PC-9 (cell line): ENCODE measurements at regions not wholly inside any gene's neighbourhood (a gene's known extent, or its start where the extent isn't known, plus 50 kb on each side); places are given as distances from the start of the nearest gene placed in this dataset.
A peak's percentile ranks its signal among the peaks of the same experiment; 100 is the strongest.

Experiments
- BruUV-seq: library from RNA; stranded (reverse); fragments of 400-500 nt; replicated peaks from 2 replicates; lab custom pipeline; 2021; lab: Mats Ljungman, UMichigan
- CTCF ChIA-PET: fragments of 300-600 bp; sonication (Branson Sonifier 250); formaldehyde crosslinking; loops from one replicate; lab custom pipeline; 2022; ENCODE audit warnings: antibody characterized with exemption; lab: Charles Lee
- POLR2A ChIA-PET: fragments of 300-600 bp; sonication (Branson Sonifier 250); formaldehyde crosslinking; loops from one replicate; lab custom pipeline; 2022; ENCODE audit warnings: antibody characterized with exemption; ENCODE audit not compliant: unreplicated experiment; lab: Charles Lee
- DNase-seq, 2 experiments: peaks; one replicate each; pipeline versions ENCODE4 v3.0.0 to v3.0.0-alpha.2; 2015 to 2022; ENCODE audit warnings: mixed read lengths in 1 of 2
- H2AFZ ChIP-seq: fragments of 200-600 bp; sonication (generic); 2 replicates; pipeline ENCODE4 v1.8.1; 2017; ENCODE audit warnings: antibody characterized with exemption
- H3F3A ChIP-seq: fragments of 200-600 bp; sonication (generic); 2 replicates; pipeline ENCODE4 v1.8.1; 2017; ENCODE audit warnings: antibody characterized with exemption, mild to moderate bottlenecking, low read depth; ENCODE audit not compliant: insufficient read depth
- H3K27ac ChIP-seq: fragments of 200-600 bp; sonication (generic); 2 replicates; pipeline ENCODE4 v1.6.1; 2016; ENCODE audit warnings: mixed run types
- H3K27me3 ChIP-seq: fragments of 200-600 bp; sonication (generic); 2 replicates; pipeline ENCODE4 v1.6.1; 2016; ENCODE audit warnings: low read depth, mixed run types; ENCODE audit not compliant: insufficient read depth
- H3K36me3 ChIP-seq: fragments of 200-600 bp; sonication (generic); 2 replicates; pipeline ENCODE4 v1.6.1; 2016; ENCODE audit warnings: low read depth, mixed run types
- H3K4me1 ChIP-seq: fragments of 200-600 bp; sonication (generic); replicated peaks from 2 replicates; pipeline ENCODE4 v1.6.1; 2016; ENCODE audit warnings: mixed run types; ENCODE audit not compliant: insufficient read depth
- H3K4me2 ChIP-seq: fragments of 200-600 bp; sonication (generic); 2 replicates; pipeline ENCODE4 v1.6.1; 2017; ENCODE audit warnings: mixed run types
- H3K4me3 ChIP-seq: fragments of 200-600 bp; sonication (generic); 2 replicates; pipeline ENCODE4 v1.6.1; 2016; ENCODE audit warnings: mixed run types
- H3K79me2 ChIP-seq: fragments of 200-600 bp; sonication (generic); 2 replicates; pipeline ENCODE4 v1.6.1; 2017; ENCODE audit warnings: low read depth, mixed run types
- H3K9me2 ChIP-seq: fragments of 200-600 bp; sonication (generic); 2 replicates; pipeline ENCODE4 v1.8.1; 2017; ENCODE audit warnings: mild to moderate bottlenecking; ENCODE audit not compliant: insufficient read depth
- H3K9me3 ChIP-seq: fragments of 200-600 bp; sonication (generic); 2 replicates; pipeline ENCODE4 v1.8.1; 2016; ENCODE audit warnings: low read depth; ENCODE audit not compliant: insufficient read depth
- H4K20me1 ChIP-seq: fragments of 200-600 bp; sonication (generic); 2 replicates; pipeline ENCODE4 v1.8.1; 2017; ENCODE audit not compliant: insufficient read depth
- EZH2 ChIP-seq: fragments of 200-600 bp; sonication (generic); IDR thresholded peaks from 2 replicates; pipeline ENCODE4 v1.8.0; 2017; ENCODE audit warnings: antibody characterized with exemption, low read depth
- intact Hi-C: fragments of 100-400 bp; cut with micrococcal nuclease; formaldehyde crosslinking; loops from one replicate; pipeline ENCODE4 v1.10.0; 2022; ENCODE audit not compliant: unreplicated experiment
- TF ChIP-seq, protein P1 (sequence below): fragments of 200-600 bp; sonication (generic); conservative IDR thresholded peaks from 2 replicates; pipeline ENCODE4 v1.6.1; 2017; ENCODE audit warnings: mixed run types, antibody characterized with exemption, mild to moderate bottlenecking, moderate library complexity

- no TSS peak for BruUV-seq
These were observed 374.5 kb downstream of the RPS6KC1 start for GRCh38 chr1:213425376-213426030.

DNA sequence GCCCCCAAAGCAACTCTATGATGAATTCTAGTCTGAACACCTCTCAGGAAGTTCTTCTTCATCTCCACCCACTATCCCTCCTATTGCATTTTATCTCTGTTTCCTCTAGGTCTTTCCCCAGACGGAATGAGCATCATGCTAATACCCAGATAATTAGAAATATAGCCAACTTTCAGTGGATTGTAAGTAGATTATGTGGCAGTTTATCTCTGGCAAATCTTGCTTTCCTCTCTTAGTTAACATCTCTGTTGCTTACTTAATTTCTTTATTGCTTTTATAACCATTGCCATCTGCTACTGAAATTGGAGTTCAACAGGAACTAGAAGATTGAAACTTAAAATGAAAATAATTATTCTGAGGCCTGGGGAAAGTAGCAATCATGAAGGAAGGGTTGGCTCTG, 378.6 kb downstream of the RPS6KC1 start:
- H3K9me3 ChIP-seq: peaks cover 6% of the 10 kb centered on the region; the same call in 1 of the 2 replicates
- no peak overlapping the region for H3K4me3 ChIP-seq
- H3K27me3 ChIP-seq: no peaks in the 10 kb centered on the region
- H3K4me2 ChIP-seq: no peak overlapping the region
- ChIA-PET CTCF (no interaction called here), POLR2A (no interaction called here)
- H3K27ac ChIP-seq: no peak overlapping the region
- TF ChIP-seq, protein P1, sequence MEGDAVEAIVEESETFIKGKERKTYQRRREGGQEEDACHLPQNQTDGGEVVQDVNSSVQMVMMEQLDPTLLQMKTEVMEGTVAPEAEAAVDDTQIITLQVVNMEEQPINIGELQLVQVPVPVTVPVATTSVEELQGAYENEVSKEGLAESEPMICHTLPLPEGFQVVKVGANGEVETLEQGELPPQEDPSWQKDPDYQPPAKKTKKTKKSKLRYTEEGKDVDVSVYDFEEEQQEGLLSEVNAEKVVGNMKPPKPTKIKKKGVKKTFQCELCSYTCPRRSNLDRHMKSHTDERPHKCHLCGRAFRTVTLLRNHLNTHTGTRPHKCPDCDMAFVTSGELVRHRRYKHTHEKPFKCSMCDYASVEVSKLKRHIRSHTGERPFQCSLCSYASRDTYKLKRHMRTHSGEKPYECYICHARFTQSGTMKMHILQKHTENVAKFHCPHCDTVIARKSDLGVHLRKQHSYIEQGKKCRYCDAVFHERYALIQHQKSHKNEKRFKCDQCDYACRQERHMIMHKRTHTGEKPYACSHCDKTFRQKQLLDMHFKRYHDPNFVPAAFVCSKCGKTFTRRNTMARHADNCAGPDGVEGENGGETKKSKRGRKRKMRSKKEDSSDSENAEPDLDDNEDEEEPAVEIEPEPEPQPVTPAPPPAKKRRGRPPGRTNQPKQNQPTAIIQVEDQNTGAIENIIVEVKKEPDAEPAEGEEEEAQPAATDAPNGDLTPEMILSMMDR: no peak
- TF ChIP-seq EZH2: no peak
- intact Hi-C loops: no loop called here
- H3K4me1 ChIP-seq: no peaks in the 10 kb centered on the region
- H3K36me3 ChIP-seq: no peaks in the 10 kb centered on the region
- H2AFZ ChIP-seq: no peak overlapping the region
- H4K20me1 ChIP-seq: no peaks in the 10 kb centered on the region
- no peaks in the 10 kb centered on the region for H3K79me2 ChIP-seq
- BruUV-seq: no TSS peak
- H3K9me2 ChIP-seq: no peaks in the 10 kb centered on the region
- DNase-seq: no peak
- no peaks in the 10 kb centered on the region for H3F3A ChIP-seq

More at GRCh38 chr1:213425376-213426030, 374.5 kb downstream of the RPS6KC1 start:
- intact Hi-C loops: no loop called here
- Histone ChIP-seq H3K79me2 (no peaks in the 10 kb centered on the region), H3K9me2 (no peaks in the 10 kb centered on the region), H3K4me1 (no peaks in the 10 kb centered on the region), H3K36me3 (no peaks in the 10 kb centered on the region), H3K4me2 (no peak overlapping the region), H2AFZ (no peak overlapping the region), H3K9me3 (no peaks in the 10 kb centered on the region), H4K20me1 (no peaks in the 10 kb centered on the region), H3K27me3 (no peaks in the 10 kb centered on the region), H3F3A (no peaks in the 10 kb centered on the region), H3K4me3 (no peak overlapping the region), H3K27ac (no peak overlapping the region)
- no peak for DNase-seq
- CTCF ChIA-PET: no interaction called here
- POLR2A ChIA-PET: no interaction called here
- TF ChIP-seq, protein P1: no peak
- TF ChIP-seq EZH2: no peak

DNA sequence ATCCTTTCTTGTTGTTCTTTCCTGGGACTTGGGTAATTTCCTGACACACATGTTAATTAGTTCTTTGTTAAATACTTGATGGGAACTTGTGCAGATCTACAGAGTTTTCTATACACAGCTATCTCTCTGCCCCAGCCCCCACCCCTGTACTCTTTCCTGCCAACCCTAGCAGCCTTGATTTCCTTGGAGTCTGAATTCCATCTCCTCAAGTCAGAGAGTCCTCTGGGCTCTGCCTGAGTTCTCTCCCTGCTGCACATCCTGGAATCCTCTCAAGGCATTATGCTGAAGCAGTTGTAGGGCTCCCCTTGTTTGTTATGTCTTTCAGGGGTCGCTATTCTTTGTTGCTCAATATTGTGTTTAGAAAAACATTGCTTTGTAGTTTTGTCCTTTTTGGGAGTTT, 384.7 kb downstream of the RPS6KC1 start:
- no peaks in the 10 kb centered on the region for H4K20me1 ChIP-seq
- ChIA-PET POLR2A (no interaction called here), CTCF (no interaction called here)
- peaks cover 16% of the 10 kb centered on the region; the same call in 1 of the 2 replicates for H3K9me3 ChIP-seq
- no peak overlapping the region for H3K27ac ChIP-seq
- 0 out of 2 replicates have a peak, but pooled peaks cover 4% of the 10 kb centered on the region for H3K36me3 ChIP-seq
- no peak for DNase-seq
- no peaks in the 10 kb centered on the region for H3K79me2 ChIP-seq
- TF ChIP-seq, protein P1: no peak
- no peak for TF ChIP-seq EZH2
- no peak overlapping the region for H3K4me2 ChIP-seq
- no peaks in the 10 kb centered on the region for H3F3A ChIP-seq
- no peaks in the 10 kb centered on the region for H3K27me3 ChIP-seq
- 0 out of 2 replicates have a peak overlapping the region, but pooled peaks have one; percentile 36 for H2AFZ ChIP-seq
- no peaks in the 10 kb centered on the region for H3K9me2 ChIP-seq
- BruUV-seq: no TSS peak
- H3K4me3 ChIP-seq: no peak overlapping the region
- no peaks in the 10 kb centered on the region for H3K4me1 ChIP-seq
- intact Hi-C loops: no loop called here
